Natural killer cell (primary cell): ENCODE measurements at regions not wholly inside any gene's neighbourhood (a gene's known extent, or its start where the extent isn't known, plus 50 kb on each side); places are given as distances from the start of the nearest gene placed in this dataset.

Source experiments
- ATAC-seq, 3 donors: fragments of 150-1000 bp in 2 of 3; fragments of 200-7000 bp in 1 of 3; cut with Tn5 transposase; 1 replicate in 1 of 3; 2 replicates in 2 of 3; pipeline ENCODE4 v1.10.0; 2021; ENCODE audit warnings: mild to moderate bottlenecking in 2 of 3, moderate library complexity in 2 of 3
- DNase-seq, 2 donors: peaks; one replicate each; pipeline versions ENCODE4 v3.0.0 to v3.0.0-alpha.2; 2013 to 2021; ENCODE audit warnings: mixed read lengths in 1 of 2
- H3K27ac ChIP-seq: one replicate; pipeline ENCODE4 v1.5.1; 2013; ENCODE audit warnings: mild to moderate bottlenecking, low read length
- H3K27me3 ChIP-seq: one replicate; pipeline ENCODE4 v1.6.1; 2013; ENCODE audit warnings: low read length; ENCODE audit not compliant: control insufficient read depth, insufficient read depth
- H3K36me3 ChIP-seq: one replicate; pipeline ENCODE4 v1.6.1; 2013; ENCODE audit warnings: low read length; ENCODE audit not compliant: control insufficient read depth, insufficient read depth
- H3K4me1 ChIP-seq: one replicate; pipeline ENCODE4 v1.6.1; 2013; ENCODE audit warnings: low read length; ENCODE audit not compliant: control insufficient read depth, insufficient read depth
- H3K4me3 ChIP-seq: one replicate; pipeline ENCODE4 v1.5.1; 2013; ENCODE audit warnings: low read length
- H3K9me3 ChIP-seq: one replicate; pipeline ENCODE4 v1.6.1; 2013; ENCODE audit warnings: low read length; ENCODE audit not compliant: control insufficient read depth, insufficient read depth
- H3K27ac Mint-ChIP-seq, 2 donors: one replicate each; pipeline ENCODE4 v1.8.0; 2022; ENCODE audit warnings: mild to moderate bottlenecking in 2 of 2, mixed read lengths in 2 of 2, moderate library complexity in 1 of 2
- H3K27me3 Mint-ChIP-seq, 2 donors: one replicate each; pipeline ENCODE4 v1.8.0; 2022; ENCODE audit warnings: low read depth in 2 of 2, mixed read lengths in 2 of 2
- H3K36me3 Mint-ChIP-seq: one replicate; pipeline ENCODE4 v1.8.0; 2022; ENCODE audit warnings: mixed read lengths
- H3K4me1 Mint-ChIP-seq, 2 donors: one replicate each; pipeline ENCODE4 v1.8.0; 2022; ENCODE audit warnings: mixed read lengths in 2 of 2
- H3K4me3 Mint-ChIP-seq: one replicate; pipeline ENCODE4 v1.8.0; 2022; ENCODE audit warnings: mild to moderate bottlenecking, moderate library complexity, mixed read lengths
- H3K9me3 Mint-ChIP-seq, 2 donors: one replicate each; pipeline ENCODE4 v1.8.0; 2022; ENCODE audit warnings: mixed read lengths in 2 of 2
- CTCF ChIP-seq: fragments of 200-600 bp; IDR thresholded peaks from one replicate; pipeline ENCODE4 v1.8.0; 2022; ENCODE audit warnings: antibody characterized with exemption
- WGBS: methylation state at CpG from one replicate; pipeline ENCODE4 v1.1.7; 2013; ENCODE audit warnings: missing lambda C conversion rate; ENCODE audit not compliant: insufficient coverage; 5-methylcytosine and 5-hydroxymethylcytosine counted together
- intact Hi-C: fragments of 100-400 bp; cut with micrococcal nuclease; formaldehyde crosslinking; loops from one replicate; pipeline ENCODE4 v1.14.2; 2022

GRCh38 chr1:37159102-37159501 is 124.8 kb upstream of the GRIK3 start:
- peaks cover 2 to 3% of the 10 kb centered on the region in 2 donors for H3K9me3 Mint-ChIP-seq
- no peaks in the 10 kb centered on the region for H3K36me3 ChIP-seq
- no peak overlapping the region for H3K4me3 ChIP-seq
- no peak overlapping the region for H3K4me3 Mint-ChIP-seq
- peaks cover 12 to 41% of the 10 kb centered on the region in 2 donors for H3K27me3 Mint-ChIP-seq
- ATAC-seq (no peak), DNase-seq (no peak)
- no peak overlapping the region for H3K27ac ChIP-seq
- H3K4me1 Mint-ChIP-seq: no peaks in the 10 kb centered on the region
- intact Hi-C loops: no loop called here
- no peak for TF ChIP-seq CTCF
- H3K9me3 ChIP-seq: no peaks in the 10 kb centered on the region
- H3K27ac Mint-ChIP-seq: no peak overlapping the region
- H3K4me1 ChIP-seq: no peaks in the 10 kb centered on the region
- 100% methylated on average over 1 of the region's 1 CpG for WGBS
- H3K36me3 Mint-ChIP-seq: no peaks in the 10 kb centered on the region
- H3K27me3 ChIP-seq: no peaks in the 10 kb centered on the region

GRCh38 chr1:37161171-37161570 is 126.9 kb upstream of the GRIK3 start:
- H3K4me3 ChIP-seq: no peak overlapping the region
- H3K27ac ChIP-seq: no peak overlapping the region
- peaks cover 9 to 39% of the 10 kb centered on the region in 2 donors for H3K27me3 Mint-ChIP-seq
- no peak overlapping the region for H3K27ac Mint-ChIP-seq
- intact Hi-C loops: no loop called here
- DNase-seq (no peak), ATAC-seq (no peak)
- no peaks in the 10 kb centered on the region for H3K27me3 ChIP-seq
- WGBS: 89% methylated on average over 2 of the region's 2 CpGs
- H3K9me3 Mint-ChIP-seq: peaks cover 2 to 3% of the 10 kb centered on the region in 2 donors
- H3K4me1 Mint-ChIP-seq: no peaks in the 10 kb centered on the region
- H3K36me3 ChIP-seq: no peaks in the 10 kb centered on the region
- H3K4me3 Mint-ChIP-seq: no peak overlapping the region
- TF ChIP-seq CTCF: no peak
- H3K4me1 ChIP-seq: no peaks in the 10 kb centered on the region
- no peaks in the 10 kb centered on the region for H3K36me3 Mint-ChIP-seq
- no peaks in the 10 kb centered on the region for H3K9me3 ChIP-seq

GRCh38 chr1:37162059-37162458 is 127.7 kb upstream of the GRIK3 start:
- Histone ChIP-seq H3K36me3 (no peaks in the 10 kb centered on the region), H3K27me3 (no peaks in the 10 kb centered on the region), H3K27ac (no peak overlapping the region), H3K9me3 (no peaks in the 10 kb centered on the region), H3K4me3 (no peak overlapping the region), H3K4me1 (no peaks in the 10 kb centered on the region)
- Mint-ChIP-seq H3K9me3 (peaks cover 2 to 3% of the 10 kb centered on the region in 2 donors), H3K27me3 (peaks cover 11 to 41% of the 10 kb centered on the region in 2 donors), H3K36me3 (no peaks in the 10 kb centered on the region), H3K4me3 (no peak overlapping the region), H3K4me1 (no peaks in the 10 kb centered on the region), H3K27ac (no peak overlapping the region)
- no peak for TF ChIP-seq CTCF
- intact Hi-C loops: no loop called here
- ATAC-seq (no peak), DNase-seq (no peak)

- H3K9me3 Mint-ChIP-seq: peaks cover 0 to 2% of the 10 kb centered on the region in 2 donors
- no peaks in the 10 kb centered on the region for H3K4me1 Mint-ChIP-seq
- intact Hi-C loops: no loop called here
- H3K27me3 Mint-ChIP-seq: peaks cover 18 to 48% of the 10 kb centered on the region in 2 donors
- no peak overlapping the region for H3K27ac Mint-ChIP-seq
- no peak overlapping the region for H3K4me3 Mint-ChIP-seq
- H3K36me3 ChIP-seq: no peaks in the 10 kb centered on the region
- no peak overlapping the region for H3K27ac ChIP-seq
- H3K36me3 Mint-ChIP-seq: no peaks in the 10 kb centered on the region
- H3K9me3 ChIP-seq: no peaks in the 10 kb centered on the region
- H3K4me3 ChIP-seq: no peak overlapping the region
- no peak for DNase-seq
- no peak for ATAC-seq
- no peak for TF ChIP-seq CTCF
- no peaks in the 10 kb centered on the region for H3K27me3 ChIP-seq
- no peaks in the 10 kb centered on the region for H3K4me1 ChIP-seq
- 86% methylated on average over 1 of the region's 2 CpGs for WGBS
These were observed 131.7 kb upstream of the GRIK3 start for GRCh38 chr1:37166005-37166404.
